Neutrophil (primary cell): ENCODE measurements at regions not wholly inside any gene's neighbourhood (a gene's known extent, or its start where the extent isn't known, plus 50 kb on each side); places are given as distances from the start of the nearest gene placed in this dataset.

Experiments used
- H3K27ac ChIP-seq: fragments of 200-600 bp; sonication (generic); 2 replicates; pipeline ENCODE4 v1.5.1; 2016; ENCODE audit warnings: mild to moderate bottlenecking, moderate library complexity
- H3K27me3 ChIP-seq: fragments of 200-600 bp; sonication (generic); 2 replicates; pipeline ENCODE4 v1.6.0; 2016; ENCODE audit warnings: mild to moderate bottlenecking
- H3K36me3 ChIP-seq: fragments of 200-600 bp; sonication (generic); 2 replicates; pipeline ENCODE4 v1.5.1; 2017
- H3K4me1 ChIP-seq, 2 experiments: fragments of 200-600 bp in 1 of 2; sonication (generic) in 1 of 2; 1 replicate in 1 of 2; 2 replicates in 1 of 2; pipeline versions ENCODE4 v1.5.1 to v1.6.1; 2013 to 2016; ENCODE audit warnings: low read depth in 1 of 2, low read length in 1 of 2, mild to moderate bottlenecking in 1 of 2, moderate library complexity in 1 of 2; ENCODE audit not compliant: control insufficient read depth in 1 of 2, insufficient read depth in 1 of 2
- H3K4me3 ChIP-seq, 2 experiments: fragments of 200-600 bp in 1 of 2; sonication (generic) in 1 of 2; 1 replicate in 1 of 2; 2 replicates in 1 of 2; pipeline ENCODE4 v1.5.1; 2013 to 2016; ENCODE audit warnings: low read depth in 1 of 2, low read length in 1 of 2, mild to moderate bottlenecking in 1 of 2, moderate library complexity in 1 of 2
- H3K9me3 ChIP-seq: fragments of 200-600 bp; sonication (generic); 2 replicates; pipeline ENCODE4 v1.5.1; 2016
- CTCF ChIP-seq: fragments of 200-600 bp; sonication (generic); IDR thresholded peaks from 2 replicates; pipeline ENCODE4 v1.5.1; 2016; ENCODE audit warnings: antibody characterized with exemption

- H3K4me1 ChIP-seq: no peaks in the 10 kb centered on the region
- H3K27me3 ChIP-seq: no peaks in the 10 kb centered on the region
- H3K4me3 ChIP-seq: no peak overlapping the region
- H3K27ac ChIP-seq: no peak overlapping the region
- peaks cover 6% of the 10 kb centered on the region for H3K9me3 ChIP-seq
- no peak for TF ChIP-seq CTCF
- no peaks in the 10 kb centered on the region for H3K36me3 ChIP-seq
Measured at GRCh38 chr2:220332886-220333285, 705.5 kb downstream of the SLC4A3 start.

- H3K4me3 ChIP-seq: no peak overlapping the region
- no peak overlapping the region for H3K27ac ChIP-seq
- no peaks in the 10 kb centered on the region for H3K4me1 ChIP-seq
- peaks cover 6% of the 10 kb centered on the region for H3K9me3 ChIP-seq
- H3K27me3 ChIP-seq: no peaks in the 10 kb centered on the region
- TF ChIP-seq CTCF: no peak
- no peaks in the 10 kb centered on the region for H3K36me3 ChIP-seq
Measured at GRCh38 chr2:220334210-220334609, 706.8 kb downstream of the SLC4A3 start.

- Histone ChIP-seq H3K27ac (no peak overlapping the region), H3K36me3 (no peaks in the 10 kb centered on the region), H3K27me3 (no peaks in the 10 kb centered on the region), H3K4me1 (no peaks in the 10 kb centered on the region), H3K4me3 (no peak overlapping the region), H3K9me3 (peaks cover 6% of the 10 kb centered on the region)
- no peak for TF ChIP-seq CTCF
Measured at GRCh38 chr2:220334871-220335590, 707.6 kb downstream of the SLC4A3 start.

GRCh38 chr2:220335591-220335915 is 708.1 kb downstream of the SLC4A3 start:
- Histone ChIP-seq H3K27ac (no peak overlapping the region), H3K36me3 (no peaks in the 10 kb centered on the region), H3K9me3 (peaks cover 6% of the 10 kb centered on the region), H3K27me3 (no peaks in the 10 kb centered on the region), H3K4me1 (no peaks in the 10 kb centered on the region), H3K4me3 (no peak overlapping the region)
- no peak for TF ChIP-seq CTCF

- Histone ChIP-seq H3K27me3 (no peaks in the 10 kb centered on the region), H3K4me1 (no peaks in the 10 kb centered on the region), H3K36me3 (no peaks in the 10 kb centered on the region), H3K4me3 (no peak overlapping the region), H3K9me3 (peaks cover 6% of the 10 kb centered on the region), H3K27ac (no peak overlapping the region)
- no peak for TF ChIP-seq CTCF
Measured at GRCh38 chr2:220336771-220337170, 709.3 kb downstream of the SLC4A3 start.
